Muscle of leg (tissue), 3 donors: ENCODE measurements at regions not wholly inside any gene's neighbourhood (a gene's known extent, or its start where the extent isn't known, plus 50 kb on each side); places are given as distances from the start of the nearest gene placed in this dataset.

Experiments used
- DNase-seq: peaks from one replicate; pipeline ENCODE4 v3.0.0; 2013
- H3K27ac ChIP-seq: one replicate; pipeline ENCODE4 v1.5.1; 2013; ENCODE audit warnings: mild to moderate bottlenecking, low read length, control low read depth
- H3K27me3 ChIP-seq: one replicate; pipeline ENCODE4 v1.6.1; 2013; ENCODE audit warnings: low read length; ENCODE audit not compliant: control insufficient read depth, insufficient read depth
- H3K36me3 ChIP-seq: one replicate; pipeline ENCODE4 v1.6.1; 2013; ENCODE audit warnings: low read length; ENCODE audit not compliant: control insufficient read depth, insufficient read depth
- H3K4me1 ChIP-seq: one replicate; pipeline ENCODE4 v1.6.1; 2013; ENCODE audit warnings: low read length; ENCODE audit not compliant: control insufficient read depth, insufficient read depth
- H3K4me3 ChIP-seq: one replicate; pipeline ENCODE4 v1.5.1; 2013; ENCODE audit warnings: low read length, control low read depth
- H3K9me3 ChIP-seq: replicated peaks from 2 replicates; pipeline ENCODE4 v1.6.1; 2013; ENCODE audit warnings: low read depth, low read length; ENCODE audit not compliant: control insufficient read depth
- WGBS: methylation state at CpG from one replicate; pipeline ENCODE4 v1.1.5; 2013; ENCODE audit warnings: missing lambda C conversion rate; ENCODE audit not compliant: insufficient coverage; 5-methylcytosine and 5-hydroxymethylcytosine counted together

DNA sequence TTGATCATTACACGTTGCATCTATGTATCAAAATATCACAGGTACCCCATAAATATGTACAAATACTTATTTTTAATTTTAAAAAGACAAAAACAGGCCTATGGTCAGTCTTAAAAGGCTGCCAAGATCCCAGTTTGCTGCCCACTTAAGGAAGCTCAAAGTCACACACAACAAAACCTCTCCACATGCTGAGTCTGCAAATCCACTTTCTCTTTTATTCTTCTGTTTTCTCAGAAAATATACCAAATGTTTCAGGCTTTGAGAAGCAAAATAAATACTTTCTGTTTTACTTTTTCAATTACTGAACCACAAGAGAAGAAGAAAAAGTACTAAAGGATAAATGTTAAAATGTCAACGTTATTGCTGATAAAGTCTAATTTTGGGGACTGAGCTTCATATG is 107.8 kb upstream of the MANEA start:
- WGBS: 100% methylated on average over 1 of the region's 2 CpGs
- Histone ChIP-seq H3K27me3 (no peaks in the 10 kb centered on the region), H3K9me3 (peaks cover 2% of the 10 kb centered on the region), H3K4me1 (no peaks in the 10 kb centered on the region), H3K27ac (no peak overlapping the region), H3K4me3 (no peak overlapping the region), H3K36me3 (no peaks in the 10 kb centered on the region)
- DNase-seq: no peak

DNA sequence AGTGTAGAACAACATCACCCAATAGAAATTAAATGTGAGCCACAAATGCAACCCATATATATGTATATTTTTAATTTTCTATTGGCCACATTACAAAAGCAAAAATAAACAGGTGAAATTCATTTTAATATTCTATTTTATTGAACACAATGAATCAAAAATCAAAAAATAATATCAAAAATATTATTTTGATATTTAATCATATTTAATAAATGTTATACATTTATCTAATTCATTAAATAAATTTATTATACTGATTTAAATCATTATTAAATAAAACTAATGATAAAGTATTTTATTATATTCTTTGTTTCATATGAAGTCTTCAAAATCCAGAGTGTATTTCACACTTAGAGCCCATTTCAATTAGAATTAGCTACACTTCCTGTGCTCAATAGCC is 98.4 kb upstream of the MANEA start:
- Histone ChIP-seq H3K4me3 (no peak overlapping the region), H3K9me3 (no peaks in the 10 kb centered on the region), H3K27me3 (no peaks in the 10 kb centered on the region), H3K27ac (no peak overlapping the region), H3K4me1 (no peaks in the 10 kb centered on the region), H3K36me3 (no peaks in the 10 kb centered on the region)
- DNase-seq: no peak

DNA sequence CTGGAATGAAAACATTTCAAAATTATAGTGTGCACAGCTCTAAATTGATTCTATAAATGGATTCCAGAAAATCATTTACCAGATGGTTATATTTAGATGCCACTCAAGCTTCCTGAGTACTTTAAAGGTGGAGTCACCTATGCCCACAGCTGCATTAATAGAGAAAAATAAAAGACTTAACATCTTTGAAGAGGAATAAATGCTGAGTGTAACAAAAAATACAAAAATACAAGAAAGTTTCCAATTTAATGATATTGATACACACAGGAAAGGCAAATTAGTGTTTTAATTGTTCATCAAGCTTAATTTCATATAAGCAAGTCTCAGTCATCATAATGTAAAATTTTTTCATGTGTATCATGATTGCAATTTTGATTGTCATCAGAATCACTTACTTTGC is 89.5 kb upstream of the MANEA start:
- Histone ChIP-seq H3K4me3 (no peak overlapping the region), H3K4me1 (no peaks in the 10 kb centered on the region), H3K27ac (no peak overlapping the region), H3K9me3 (no peaks in the 10 kb centered on the region), H3K36me3 (no peaks in the 10 kb centered on the region), H3K27me3 (no peaks in the 10 kb centered on the region)
- DNase-seq: no peak

DNA sequence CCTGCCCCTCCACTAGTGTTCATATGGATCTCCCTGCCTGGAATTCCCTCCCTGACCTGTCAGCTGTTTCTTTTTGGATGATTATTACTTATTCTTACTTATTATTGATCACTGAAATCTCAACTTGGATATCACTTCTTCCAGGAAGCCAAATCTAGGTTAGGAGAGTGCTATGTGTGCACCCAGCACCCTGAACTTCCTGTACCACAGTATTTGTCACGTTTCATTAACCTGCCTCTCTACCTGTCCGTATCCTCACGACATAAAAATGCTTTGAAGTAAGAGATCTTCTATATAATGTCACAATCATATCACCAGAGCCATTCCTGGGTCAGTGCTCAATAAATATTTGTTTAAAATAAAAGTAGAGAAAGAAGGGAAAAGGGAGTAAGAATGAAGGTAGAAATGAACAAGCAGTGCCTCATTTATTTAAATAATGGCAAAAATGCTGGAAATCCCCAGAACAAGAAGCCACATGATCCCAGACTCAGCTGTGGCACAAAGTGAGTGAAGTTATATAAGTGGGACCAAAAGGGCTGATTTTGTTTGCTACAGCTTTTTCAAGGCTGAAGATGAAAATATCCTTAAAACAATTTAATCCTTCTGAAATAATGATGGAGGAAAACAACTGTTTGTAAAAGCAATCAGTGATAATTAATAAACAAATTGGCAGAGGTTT is 88.0 kb upstream of the MANEA start:
- WGBS: no CpG with 5 or more reads among the region's 3 CpGs
- H3K27ac ChIP-seq: no peak overlapping the region
- no peaks in the 10 kb centered on the region for H3K36me3 ChIP-seq
- H3K9me3 ChIP-seq: no peaks in the 10 kb centered on the region
- H3K4me1 ChIP-seq: no peaks in the 10 kb centered on the region
- no peak for DNase-seq
- H3K27me3 ChIP-seq: no peaks in the 10 kb centered on the region
- no peak overlapping the region for H3K4me3 ChIP-seq

DNA sequence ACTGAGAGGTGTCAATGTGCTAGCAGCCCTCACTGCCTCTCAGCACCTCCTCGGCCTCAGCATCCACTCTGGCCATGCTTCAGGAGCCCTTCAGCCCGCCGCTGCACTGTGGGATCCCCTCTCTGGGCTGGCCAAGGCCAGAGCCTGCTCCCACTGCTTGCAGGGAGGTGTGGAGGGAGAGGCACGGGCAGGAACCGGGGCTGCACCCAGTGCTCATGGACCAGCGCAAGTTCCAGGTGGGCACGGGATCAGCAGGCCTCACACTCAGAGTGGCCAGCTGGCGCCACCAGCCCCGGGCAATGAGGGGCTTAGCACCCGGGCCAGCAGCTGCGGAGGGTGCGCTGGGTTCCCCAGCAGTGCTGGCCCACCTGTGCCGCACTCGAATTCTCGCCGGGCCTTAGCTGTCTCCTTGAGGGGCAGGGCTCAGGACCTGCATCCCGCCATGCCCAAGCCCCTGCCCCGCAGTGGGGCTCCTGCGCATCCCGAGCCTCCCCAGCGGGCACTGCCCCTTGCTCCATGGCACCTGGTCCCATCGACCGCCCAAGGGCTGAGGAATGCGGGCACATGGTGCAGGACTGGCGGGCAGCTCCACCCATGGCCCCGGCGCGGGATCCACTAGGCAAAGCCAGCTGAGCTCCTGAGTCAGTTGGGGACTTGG is 80.4 kb upstream of the MANEA start:
- Histone ChIP-seq H3K4me3 (no peak overlapping the region), H3K27me3 (no peaks in the 10 kb centered on the region), H3K36me3 (no peaks in the 10 kb centered on the region), H3K9me3 (peaks cover 10% of the 10 kb centered on the region), H3K4me1 (no peaks in the 10 kb centered on the region), H3K27ac (no peak overlapping the region)
- DNase-seq: no peak
- WGBS: 94% methylated on average over 22 of the region's 28 CpGs

DNA sequence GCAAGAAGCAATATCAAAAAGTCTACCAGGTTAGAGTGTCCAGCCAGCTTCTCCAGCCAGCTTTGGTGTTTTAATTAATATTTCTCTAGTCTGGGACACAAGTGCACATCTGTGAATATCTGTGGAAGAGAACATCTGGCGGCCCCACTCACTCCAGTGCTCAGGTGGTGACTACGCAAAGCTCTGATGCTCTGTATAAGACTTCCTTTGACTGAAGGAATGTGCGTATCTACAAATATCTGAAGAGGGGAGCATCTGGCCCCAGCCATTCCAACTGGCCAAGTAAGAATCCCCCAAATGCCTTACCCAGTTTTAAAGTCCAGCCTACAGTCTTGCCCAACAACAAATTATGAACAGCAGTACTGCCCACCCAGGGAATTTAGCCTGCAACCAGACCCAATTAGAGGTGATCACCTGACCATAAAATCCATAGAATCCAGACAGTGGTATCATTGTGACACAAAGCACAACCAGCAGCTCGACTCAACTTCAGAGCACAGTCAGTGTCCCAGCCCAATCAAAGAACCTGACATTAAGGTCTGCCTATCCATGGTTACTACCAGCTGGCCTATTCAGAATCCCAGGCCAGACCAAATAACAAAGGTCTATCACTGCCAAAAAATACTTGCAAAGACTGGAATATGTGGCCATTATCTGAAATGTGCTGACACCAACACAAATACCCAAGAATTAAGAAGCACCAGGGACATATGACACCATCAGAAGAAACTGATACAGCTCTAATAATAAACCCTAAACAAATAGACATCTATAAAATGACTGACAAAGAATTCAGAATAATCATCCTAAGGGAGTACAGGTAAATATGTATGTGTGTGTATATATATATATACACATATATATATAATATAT is 76.1 kb upstream of the MANEA start:
- no peak overlapping the region for H3K4me3 ChIP-seq
- no peaks in the 10 kb centered on the region for H3K27me3 ChIP-seq
- H3K4me1 ChIP-seq: no peaks in the 10 kb centered on the region
- H3K9me3 ChIP-seq: peaks cover 13% of the 10 kb centered on the region
- no peak overlapping the region for H3K27ac ChIP-seq
- DNase-seq: no peak
- WGBS: 100% methylated on average over 1 of the region's 4 CpGs
- H3K36me3 ChIP-seq: no peaks in the 10 kb centered on the region

DNA sequence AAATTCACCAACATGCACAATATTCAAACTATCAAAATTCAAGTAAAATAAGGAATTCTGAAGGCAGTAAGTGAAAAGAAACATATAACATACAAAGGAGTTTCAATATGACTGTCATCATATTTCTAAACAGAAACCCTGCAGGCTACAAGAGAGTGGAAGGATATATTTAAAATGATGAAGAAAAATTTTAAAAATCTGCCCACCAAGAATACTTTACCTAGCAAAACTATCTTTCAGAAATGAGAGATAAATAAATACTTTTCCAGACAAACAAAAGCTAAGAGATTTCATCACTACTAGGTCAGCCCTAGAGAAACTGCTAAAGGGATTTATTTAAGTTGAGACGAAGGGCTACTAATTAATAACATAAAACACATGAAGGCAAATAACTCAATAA is 73.8 kb upstream of the MANEA start:
- no peaks in the 10 kb centered on the region for H3K36me3 ChIP-seq
- WGBS: no CpG with 5 or more reads among the region's 1 CpG
- no peak overlapping the region for H3K4me3 ChIP-seq
- H3K9me3 ChIP-seq: peaks cover 8% of the 10 kb centered on the region
- H3K27ac ChIP-seq: no peak overlapping the region
- no peaks in the 10 kb centered on the region for H3K27me3 ChIP-seq
- H3K4me1 ChIP-seq: no peaks in the 10 kb centered on the region
- DNase-seq: no peak

DNA sequence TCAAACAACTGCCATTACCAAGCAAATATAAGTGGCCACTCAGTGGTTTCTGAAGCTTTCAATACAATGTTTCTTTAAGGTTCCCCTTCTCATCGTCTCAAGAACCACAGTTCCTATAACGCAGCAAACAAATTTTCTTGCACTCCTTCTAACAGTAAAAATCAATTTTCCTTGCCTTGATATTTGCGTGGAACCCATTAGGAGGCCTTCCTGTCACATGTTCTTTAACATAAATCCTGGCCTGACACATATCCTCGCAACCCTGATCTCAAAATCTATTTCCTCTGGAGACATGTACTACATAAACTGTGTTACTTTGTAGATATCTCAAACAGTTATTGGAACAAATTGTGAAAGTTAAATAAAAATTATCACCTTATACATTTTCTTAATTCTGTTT is 65.9 kb upstream of the MANEA start:
- Histone ChIP-seq H3K4me1 (no peaks in the 10 kb centered on the region), H3K4me3 (no peak overlapping the region)
- WGBS: 20% methylated on average over 3 of the region's 4 CpGs

DNA sequence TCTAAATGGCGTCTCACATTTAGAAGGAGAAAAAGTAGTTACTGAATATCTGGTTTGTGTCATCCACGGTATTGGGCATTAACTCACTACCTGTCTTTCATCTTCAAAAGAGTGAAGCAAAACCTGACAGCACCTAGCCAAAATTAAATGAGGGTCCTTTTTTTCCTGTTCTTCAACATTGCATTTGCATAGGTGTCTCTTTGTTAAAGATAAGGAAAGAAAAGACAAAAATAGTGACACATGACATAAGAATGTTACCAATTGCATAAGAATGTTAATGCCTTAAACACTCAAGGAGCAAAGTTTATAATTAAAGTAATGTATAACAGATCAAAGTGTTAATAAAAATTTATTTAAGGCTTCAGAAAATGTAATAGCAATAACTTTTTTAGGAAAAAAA is 61.4 kb upstream of the MANEA start:
- H3K36me3 ChIP-seq: no peaks in the 10 kb centered on the region
- WGBS: 67% methylated on average over 1 of the region's 2 CpGs
- H3K27me3 ChIP-seq: no peaks in the 10 kb centered on the region
- DNase-seq: no peak
- H3K9me3 ChIP-seq: no peaks in the 10 kb centered on the region
- H3K4me1 ChIP-seq: no peaks in the 10 kb centered on the region
- H3K27ac ChIP-seq: no peak overlapping the region
- no peak overlapping the region for H3K4me3 ChIP-seq

More for the DNA sequence above, 65.9 kb upstream of the MANEA start:
- H3K36me3 ChIP-seq: no peaks in the 10 kb centered on the region
- no peaks in the 10 kb centered on the region for H3K27me3 ChIP-seq
- no peak for DNase-seq
- H3K27ac ChIP-seq: no peak overlapping the region
- no peaks in the 10 kb centered on the region for H3K9me3 ChIP-seq

DNA sequence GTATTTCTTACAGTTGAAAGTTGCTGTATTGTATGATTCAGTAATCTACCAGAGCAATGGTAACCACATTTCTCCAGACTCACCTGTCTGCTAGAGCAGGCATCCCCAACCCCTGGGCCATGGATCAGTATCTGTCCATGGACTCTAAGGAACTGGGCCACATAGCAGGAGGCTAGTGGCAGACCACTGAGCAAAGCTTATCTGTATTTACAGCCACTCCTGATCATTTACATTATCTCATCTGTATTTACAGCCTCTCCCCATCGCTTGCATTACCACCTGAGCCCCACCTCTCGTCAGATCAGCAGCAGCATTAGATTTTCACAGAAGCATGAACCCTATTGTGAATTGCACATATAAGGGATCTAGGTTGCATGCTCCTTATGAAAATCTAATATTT is 60.3 kb upstream of the MANEA start:
- Histone ChIP-seq H3K9me3 (no peaks in the 10 kb centered on the region), H3K4me1 (no peaks in the 10 kb centered on the region), H3K27ac (no peak overlapping the region), H3K36me3 (no peaks in the 10 kb centered on the region), H3K27me3 (no peaks in the 10 kb centered on the region), H3K4me3 (no peak overlapping the region)
- no peak for DNase-seq
- no CpG with 5 or more reads among the region's 2 CpGs for WGBS
